ENCODE measurements at regions not wholly inside any gene's neighbourhood (a gene's known extent, or its start where the extent isn't known, plus 50 kb on each side); places are given as distances from the start of the nearest gene placed in this dataset.

DNA sequence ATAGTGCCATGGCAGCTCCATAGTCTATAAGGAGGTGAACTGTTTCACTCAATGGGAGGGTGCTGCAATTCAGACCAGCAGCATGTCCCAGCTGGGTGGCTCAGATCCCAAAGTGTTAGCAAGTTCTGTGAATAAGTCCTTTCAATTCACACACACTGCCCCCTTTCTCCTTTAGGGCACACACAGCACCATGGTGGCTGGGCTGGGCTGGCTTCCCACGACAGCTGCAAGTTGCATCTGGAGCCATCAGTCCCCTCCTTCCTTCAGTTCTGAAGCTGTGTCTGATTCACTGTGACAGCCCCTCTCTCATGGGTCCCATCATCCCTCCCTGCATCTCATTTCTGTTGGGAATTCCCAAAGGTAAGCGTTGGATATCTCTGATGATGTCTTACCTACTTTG lies 324.1 kb upstream of the NCAM1 start (continued):
- TF ChIP-seq OVOL2 (CRISPR knock-in tag; IDR thresholded peaks at IDR 0.05; ENCODE audit: borderline replicate concordance): no peak

DNA sequence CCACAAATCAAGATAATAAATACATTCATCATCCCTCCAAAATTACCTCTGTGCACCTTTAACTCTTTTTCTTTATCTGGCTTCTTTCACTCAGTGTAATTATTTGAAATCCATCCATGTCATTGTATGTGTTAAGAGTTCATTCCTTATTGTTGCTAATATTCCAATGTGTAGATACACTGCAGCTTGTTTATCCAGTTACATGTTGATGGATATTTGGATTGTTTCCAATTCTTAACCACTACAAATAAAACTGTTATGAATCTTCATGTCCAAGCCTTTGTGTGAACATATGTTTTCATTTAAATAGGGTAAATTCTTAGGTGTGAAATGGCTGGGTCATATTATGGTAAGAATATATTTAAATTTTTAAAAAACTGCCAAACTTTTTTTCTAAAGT lies 323.3 kb upstream of the NCAM1 start:
- ChIA-PET POLR2A (no interaction called here), CTCF (no interaction called here)
- peaks cover 25% of the 10 kb centered on the region for H3K36me3 Mint-ChIP-seq
- ATAC-seq (no peak), DNase-seq (ENCODE audit: low spot score) (no peak)
- no peaks in the 10 kb centered on the region for H3K27me3 Mint-ChIP-seq (ENCODE audit: low read depth)
- TF ChIP-seq ZNF396 (CRISPR knock-in tag; IDR thresholded peaks at IDR 0.05; ENCODE audit: borderline replicate concordance) (no peak), PRRX2 (CRISPR knock-in tag; IDR thresholded peaks at IDR 0.05) (no peak), GABPB1 (CRISPR knock-in tag; IDR thresholded peaks at IDR 0.05) (no peak), OVOL2 (CRISPR knock-in tag; IDR thresholded peaks at IDR 0.05; ENCODE audit: borderline replicate concordance) (no peak), KAT7 (CRISPR knock-in tag; IDR thresholded peaks at IDR 0.05; ENCODE audit: borderline replicate concordance) (no peak), TEAD1 (CRISPR knock-in tag; IDR thresholded peaks at IDR 0.05) (no peak), ZBTB21 (CRISPR knock-in tag; IDR thresholded peaks at IDR 0.05; ENCODE audit: borderline replicate concordance) (no peak)
- TF ChIP-seq, protein P1, sequence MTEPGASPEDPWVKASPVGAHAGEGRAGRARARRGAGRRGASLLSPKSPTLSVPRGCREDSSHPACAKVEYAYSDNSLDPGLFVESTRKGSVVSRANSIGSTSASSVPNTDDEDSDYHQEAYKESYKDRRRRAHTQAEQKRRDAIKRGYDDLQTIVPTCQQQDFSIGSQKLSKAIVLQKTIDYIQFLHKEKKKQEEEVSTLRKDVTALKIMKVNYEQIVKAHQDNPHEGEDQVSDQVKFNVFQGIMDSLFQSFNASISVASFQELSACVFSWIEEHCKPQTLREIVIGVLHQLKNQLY (CRISPR knock-in tag; IDR thresholded peaks at IDR 0.05): no peak
- TF ChIP-seq, protein P2, sequence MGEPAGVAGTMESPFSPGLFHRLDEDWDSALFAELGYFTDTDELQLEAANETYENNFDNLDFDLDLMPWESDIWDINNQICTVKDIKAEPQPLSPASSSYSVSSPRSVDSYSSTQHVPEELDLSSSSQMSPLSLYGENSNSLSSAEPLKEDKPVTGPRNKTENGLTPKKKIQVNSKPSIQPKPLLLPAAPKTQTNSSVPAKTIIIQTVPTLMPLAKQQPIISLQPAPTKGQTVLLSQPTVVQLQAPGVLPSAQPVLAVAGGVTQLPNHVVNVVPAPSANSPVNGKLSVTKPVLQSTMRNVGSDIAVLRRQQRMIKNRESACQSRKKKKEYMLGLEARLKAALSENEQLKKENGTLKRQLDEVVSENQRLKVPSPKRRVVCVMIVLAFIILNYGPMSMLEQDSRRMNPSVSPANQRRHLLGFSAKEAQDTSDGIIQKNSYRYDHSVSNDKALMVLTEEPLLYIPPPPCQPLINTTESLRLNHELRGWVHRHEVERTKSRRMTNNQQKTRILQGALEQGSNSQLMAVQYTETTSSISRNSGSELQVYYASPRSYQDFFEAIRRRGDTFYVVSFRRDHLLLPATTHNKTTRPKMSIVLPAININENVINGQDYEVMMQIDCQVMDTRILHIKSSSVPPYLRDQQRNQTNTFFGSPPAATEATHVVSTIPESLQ (CRISPR knock-in tag; IDR thresholded peaks at IDR 0.05): no peak
- TF ChIP-seq, protein P3, sequence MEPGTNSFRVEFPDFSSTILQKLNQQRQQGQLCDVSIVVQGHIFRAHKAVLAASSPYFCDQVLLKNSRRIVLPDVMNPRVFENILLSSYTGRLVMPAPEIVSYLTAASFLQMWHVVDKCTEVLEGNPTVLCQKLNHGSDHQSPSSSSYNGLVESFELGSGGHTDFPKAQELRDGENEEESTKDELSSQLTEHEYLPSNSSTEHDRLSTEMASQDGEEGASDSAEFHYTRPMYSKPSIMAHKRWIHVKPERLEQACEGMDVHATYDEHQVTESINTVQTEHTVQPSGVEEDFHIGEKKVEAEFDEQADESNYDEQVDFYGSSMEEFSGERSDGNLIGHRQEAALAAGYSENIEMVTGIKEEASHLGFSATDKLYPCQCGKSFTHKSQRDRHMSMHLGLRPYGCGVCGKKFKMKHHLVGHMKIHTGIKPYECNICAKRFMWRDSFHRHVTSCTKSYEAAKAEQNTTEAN (CRISPR knock-in tag; IDR thresholded peaks at IDR 0.05): no peak
- TF ChIP-seq, protein P4, sequence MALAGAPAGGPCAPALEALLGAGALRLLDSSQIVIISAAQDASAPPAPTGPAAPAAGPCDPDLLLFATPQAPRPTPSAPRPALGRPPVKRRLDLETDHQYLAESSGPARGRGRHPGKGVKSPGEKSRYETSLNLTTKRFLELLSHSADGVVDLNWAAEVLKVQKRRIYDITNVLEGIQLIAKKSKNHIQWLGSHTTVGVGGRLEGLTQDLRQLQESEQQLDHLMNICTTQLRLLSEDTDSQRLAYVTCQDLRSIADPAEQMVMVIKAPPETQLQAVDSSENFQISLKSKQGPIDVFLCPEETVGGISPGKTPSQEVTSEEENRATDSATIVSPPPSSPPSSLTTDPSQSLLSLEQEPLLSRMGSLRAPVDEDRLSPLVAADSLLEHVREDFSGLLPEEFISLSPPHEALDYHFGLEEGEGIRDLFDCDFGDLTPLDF (CRISPR knock-in tag; IDR thresholded peaks at IDR 0.05): no peak
- TF ChIP-seq, protein P5, sequence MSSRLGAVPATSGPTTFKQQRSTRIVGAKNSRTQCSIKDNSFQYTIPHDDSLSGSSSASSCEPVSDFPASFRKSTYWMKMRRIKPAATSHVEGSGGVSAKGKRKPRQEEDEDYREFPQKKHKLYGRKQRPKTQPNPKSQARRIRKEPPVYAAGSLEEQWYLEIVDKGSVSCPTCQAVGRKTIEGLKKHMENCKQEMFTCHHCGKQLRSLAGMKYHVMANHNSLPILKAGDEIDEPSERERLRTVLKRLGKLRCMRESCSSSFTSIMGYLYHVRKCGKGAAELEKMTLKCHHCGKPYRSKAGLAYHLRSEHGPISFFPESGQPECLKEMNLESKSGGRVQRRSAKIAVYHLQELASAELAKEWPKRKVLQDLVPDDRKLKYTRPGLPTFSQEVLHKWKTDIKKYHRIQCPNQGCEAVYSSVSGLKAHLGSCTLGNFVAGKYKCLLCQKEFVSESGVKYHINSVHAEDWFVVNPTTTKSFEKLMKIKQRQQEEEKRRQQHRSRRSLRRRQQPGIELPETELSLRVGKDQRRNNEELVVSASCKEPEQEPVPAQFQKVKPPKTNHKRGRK (CRISPR knock-in tag; IDR thresholded peaks at IDR 0.05; ENCODE audit: borderline replicate concordance): no peak
- TF ChIP-seq, protein P6, sequence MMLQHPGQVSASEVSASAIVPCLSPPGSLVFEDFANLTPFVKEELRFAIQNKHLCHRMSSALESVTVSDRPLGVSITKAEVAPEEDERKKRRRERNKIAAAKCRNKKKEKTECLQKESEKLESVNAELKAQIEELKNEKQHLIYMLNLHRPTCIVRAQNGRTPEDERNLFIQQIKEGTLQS (CRISPR knock-in tag; conservative IDR thresholded peaks at IDR 0.05): no peak
- TF ChIP-seq, protein P7, sequence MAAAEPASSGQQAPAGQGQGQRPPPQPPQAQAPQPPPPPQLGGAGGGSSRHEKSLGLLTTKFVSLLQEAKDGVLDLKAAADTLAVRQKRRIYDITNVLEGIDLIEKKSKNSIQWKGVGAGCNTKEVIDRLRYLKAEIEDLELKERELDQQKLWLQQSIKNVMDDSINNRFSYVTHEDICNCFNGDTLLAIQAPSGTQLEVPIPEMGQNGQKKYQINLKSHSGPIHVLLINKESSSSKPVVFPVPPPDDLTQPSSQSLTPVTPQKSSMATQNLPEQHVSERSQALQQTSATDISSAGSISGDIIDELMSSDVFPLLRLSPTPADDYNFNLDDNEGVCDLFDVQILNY (CRISPR knock-in tag; IDR thresholded peaks at IDR 0.05): no peak
- TF ChIP-seq, protein P8, sequence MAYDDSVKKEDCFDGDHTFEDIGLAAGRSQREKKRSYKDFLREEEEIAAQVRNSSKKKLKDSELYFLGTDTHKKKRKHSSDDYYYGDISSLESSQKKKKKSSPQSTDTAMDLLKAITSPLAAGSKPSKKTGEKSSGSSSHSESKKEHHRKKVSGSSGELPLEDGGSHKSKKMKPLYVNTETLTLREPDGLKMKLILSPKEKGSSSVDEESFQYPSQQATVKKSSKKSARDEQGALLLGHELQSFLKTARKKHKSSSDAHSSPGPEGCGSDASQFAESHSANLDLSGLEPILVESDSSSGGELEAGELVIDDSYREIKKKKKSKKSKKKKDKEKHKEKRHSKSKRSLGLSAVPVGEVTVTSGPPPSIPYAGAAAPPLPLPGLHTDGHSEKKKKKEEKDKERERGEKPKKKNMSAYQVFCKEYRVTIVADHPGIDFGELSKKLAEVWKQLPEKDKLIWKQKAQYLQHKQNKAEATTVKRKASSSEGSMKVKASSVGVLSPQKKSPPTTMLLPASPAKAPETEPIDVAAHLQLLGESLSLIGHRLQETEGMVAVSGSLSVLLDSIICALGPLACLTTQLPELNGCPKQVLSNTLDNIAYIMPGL (CRISPR knock-in tag; IDR thresholded peaks at IDR 0.05): no peak
- TF ChIP-seq, protein P9, sequence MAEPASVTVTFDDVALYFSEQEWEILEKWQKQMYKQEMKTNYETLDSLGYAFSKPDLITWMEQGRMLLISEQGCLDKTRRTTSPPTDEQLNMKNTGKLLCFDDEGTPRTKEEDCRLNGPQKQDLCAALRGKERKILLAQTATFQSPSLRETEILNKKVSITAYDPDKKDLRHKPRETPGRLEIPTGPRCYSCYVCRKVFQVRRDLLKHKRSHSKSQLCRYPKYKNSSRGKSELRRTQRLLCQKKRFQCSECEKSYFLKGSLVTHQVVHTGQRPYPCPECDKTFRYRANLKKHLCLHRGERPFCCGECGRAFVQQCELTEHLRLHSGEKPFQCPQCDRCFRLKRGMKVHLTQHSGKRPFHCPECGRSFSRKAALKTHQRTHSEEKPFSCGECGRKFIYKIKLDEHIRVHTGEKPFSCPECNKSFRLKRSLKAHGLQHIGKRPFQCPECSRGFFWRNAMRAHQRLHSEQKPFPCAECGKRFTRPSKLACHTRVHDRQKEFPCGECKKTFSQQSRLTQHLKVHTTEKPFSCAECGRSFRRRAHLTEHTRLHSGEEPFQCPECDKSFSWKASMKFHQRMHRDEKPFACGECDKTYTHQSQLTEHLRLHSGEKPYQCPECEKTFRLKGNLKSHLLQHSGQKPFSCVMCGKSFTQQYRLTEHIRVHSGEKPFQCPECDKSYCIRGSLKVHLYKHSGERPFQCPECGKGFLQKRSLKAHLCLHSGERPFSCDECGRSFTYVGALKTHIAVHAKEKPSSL (CRISPR knock-in tag; conservative IDR thresholded peaks at IDR 0.05): no peak
- TF ChIP-seq, protein P10, sequence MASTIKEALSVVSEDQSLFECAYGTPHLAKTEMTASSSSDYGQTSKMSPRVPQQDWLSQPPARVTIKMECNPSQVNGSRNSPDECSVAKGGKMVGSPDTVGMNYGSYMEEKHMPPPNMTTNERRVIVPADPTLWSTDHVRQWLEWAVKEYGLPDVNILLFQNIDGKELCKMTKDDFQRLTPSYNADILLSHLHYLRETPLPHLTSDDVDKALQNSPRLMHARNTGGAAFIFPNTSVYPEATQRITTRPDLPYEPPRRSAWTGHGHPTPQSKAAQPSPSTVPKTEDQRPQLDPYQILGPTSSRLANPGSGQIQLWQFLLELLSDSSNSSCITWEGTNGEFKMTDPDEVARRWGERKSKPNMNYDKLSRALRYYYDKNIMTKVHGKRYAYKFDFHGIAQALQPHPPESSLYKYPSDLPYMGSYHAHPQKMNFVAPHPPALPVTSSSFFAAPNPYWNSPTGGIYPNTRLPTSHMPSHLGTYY (CRISPR knock-in tag; IDR thresholded peaks at IDR 0.05): no peak
- TF ChIP-seq, protein P11, sequence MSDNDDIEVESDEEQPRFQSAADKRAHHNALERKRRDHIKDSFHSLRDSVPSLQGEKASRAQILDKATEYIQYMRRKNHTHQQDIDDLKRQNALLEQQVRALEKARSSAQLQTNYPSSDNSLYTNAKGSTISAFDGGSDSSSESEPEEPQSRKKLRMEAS (CRISPR knock-in tag; IDR thresholded peaks at IDR 0.05): no peak
- no peak overlapping the region for H3K4me3 Mint-ChIP-seq
- peaks cover 28% of the 10 kb centered on the region for H3K4me1 Mint-ChIP-seq
- no peak overlapping the region for H3K27ac Mint-ChIP-seq
- H3K9me3 Mint-ChIP-seq: peaks cover 47% of the 10 kb centered on the region

Data from WTC11 (cell line).